ENCODE measurements at regions not wholly inside any gene's neighbourhood (a gene's known extent, or its start where the extent isn't known, plus 50 kb on each side); places are given as distances from the start of the nearest gene placed in this dataset.

GRCh38 chr2:64731263-64731643 is 77.5 kb upstream of the SERTAD2 start:
- H3K36me3 Mint-ChIP-seq (ENCODE audit: unreplicated experiment), result no peaks in the 10 kb centered on the region
- H3K27ac Mint-ChIP-seq (ENCODE audit: unreplicated experiment), result no peak overlapping the region
- peaks cover 12% of the 10 kb centered on the region for H3K4me1 Mint-ChIP-seq (ENCODE audit: low read depth, unreplicated experiment)
- no peaks in the 10 kb centered on the region for H3K27me3 Mint-ChIP-seq (ENCODE audit: unreplicated experiment)
- H3K4me3 Mint-ChIP-seq (ENCODE audit: unreplicated experiment), result no peak overlapping the region
- no peak for DNase-seq
- H3K9me3 Mint-ChIP-seq (ENCODE audit: unreplicated experiment), result no peaks in the 10 kb centered on the region
- no peak for TF ChIP-seq CTCF (IDR thresholded peaks at IDR 0.05; ENCODE audit: partially characterized antibody, unreplicated experiment)

- Mint-ChIP-seq H3K27me3 (ENCODE audit: unreplicated experiment) (no peaks in the 10 kb centered on the region), H3K4me1 (ENCODE audit: low read depth, unreplicated experiment) (peaks cover 12% of the 10 kb centered on the region), H3K9me3 (ENCODE audit: unreplicated experiment) (no peaks in the 10 kb centered on the region), H3K4me3 (ENCODE audit: unreplicated experiment) (no peak overlapping the region), H3K27ac (ENCODE audit: unreplicated experiment) (no peak overlapping the region), H3K36me3 (ENCODE audit: unreplicated experiment) (no peaks in the 10 kb centered on the region)
- DNase-seq, result no peak
- TF ChIP-seq CTCF (IDR thresholded peaks at IDR 0.05; ENCODE audit: partially characterized antibody, unreplicated experiment), result no peak
These were observed 78.0 kb upstream of the SERTAD2 start for GRCh38 chr2:64731746-64732145.

GRCh38 chr2:64732146-64732545 is 78.4 kb upstream of the SERTAD2 start:
- H3K4me1 Mint-ChIP-seq (ENCODE audit: low read depth, unreplicated experiment), result peaks cover 12% of the 10 kb centered on the region
- H3K4me3 Mint-ChIP-seq (ENCODE audit: unreplicated experiment), result no peak overlapping the region
- TF ChIP-seq CTCF (IDR thresholded peaks at IDR 0.05; ENCODE audit: partially characterized antibody, unreplicated experiment), result no peak
- no peak for DNase-seq
- no peaks in the 10 kb centered on the region for H3K36me3 Mint-ChIP-seq (ENCODE audit: unreplicated experiment)
- no peaks in the 10 kb centered on the region for H3K27me3 Mint-ChIP-seq (ENCODE audit: unreplicated experiment)
- H3K9me3 Mint-ChIP-seq (ENCODE audit: unreplicated experiment), result no peaks in the 10 kb centered on the region
- H3K27ac Mint-ChIP-seq (ENCODE audit: unreplicated experiment), result no peak overlapping the region

GRCh38 chr2:64735504-64735903 is 81.8 kb upstream of the SERTAD2 start:
- DNase-seq, result no peak
- no peak overlapping the region for H3K27ac Mint-ChIP-seq (ENCODE audit: unreplicated experiment)
- no peaks in the 10 kb centered on the region for H3K36me3 Mint-ChIP-seq (ENCODE audit: unreplicated experiment)
- H3K27me3 Mint-ChIP-seq (ENCODE audit: unreplicated experiment), result no peaks in the 10 kb centered on the region
- H3K4me3 Mint-ChIP-seq (ENCODE audit: unreplicated experiment), result no peak overlapping the region
- peaks cover 5% of the 10 kb centered on the region for H3K4me1 Mint-ChIP-seq (ENCODE audit: low read depth, unreplicated experiment)
- no peak for TF ChIP-seq CTCF (IDR thresholded peaks at IDR 0.05; ENCODE audit: partially characterized antibody, unreplicated experiment)
- no peaks in the 10 kb centered on the region for H3K9me3 Mint-ChIP-seq (ENCODE audit: unreplicated experiment)

GRCh38 chr2:64737547-64737946 is 83.8 kb upstream of the SERTAD2 start:
- no peak for DNase-seq
- H3K4me3 Mint-ChIP-seq (ENCODE audit: unreplicated experiment), result no peak overlapping the region
- no peak overlapping the region for H3K27ac Mint-ChIP-seq (ENCODE audit: unreplicated experiment)
- no peaks in the 10 kb centered on the region for H3K9me3 Mint-ChIP-seq (ENCODE audit: unreplicated experiment)
- no peaks in the 10 kb centered on the region for H3K27me3 Mint-ChIP-seq (ENCODE audit: unreplicated experiment)
- H3K36me3 Mint-ChIP-seq (ENCODE audit: unreplicated experiment), result no peaks in the 10 kb centered on the region
- H3K4me1 Mint-ChIP-seq (ENCODE audit: low read depth, unreplicated experiment), result no peaks in the 10 kb centered on the region
- TF ChIP-seq CTCF (IDR thresholded peaks at IDR 0.05; ENCODE audit: partially characterized antibody, unreplicated experiment), result no peak
